ENCODE measurements at regions not wholly inside any gene's neighbourhood (a gene's known extent, or its start where the extent isn't known, plus 50 kb on each side); places are given as distances from the start of the nearest gene placed in this dataset.

DNA sequence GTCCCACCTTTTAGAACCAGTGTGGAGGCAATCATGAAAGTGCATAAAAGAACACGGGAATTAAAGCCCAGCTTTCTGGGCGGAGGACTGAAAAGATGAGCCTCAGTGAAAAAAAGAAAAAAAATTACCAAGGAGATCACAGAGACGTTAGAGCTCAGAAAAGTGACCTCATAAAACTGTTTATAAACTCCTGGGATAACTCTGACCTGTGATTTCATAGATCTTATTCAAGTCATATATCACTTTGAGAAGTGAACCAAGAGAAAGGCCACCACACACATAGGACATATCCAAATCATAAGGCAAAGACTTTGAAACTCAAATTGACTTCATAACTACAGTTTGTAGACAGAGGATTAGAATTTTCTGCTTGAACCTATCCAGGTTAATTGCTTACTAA lies 90.1 kb downstream of the KCNJ2 start:
- Histone ChIP-seq H3K27me3 (ENCODE audit: insufficient read depth, low read length, poor library complexity, severe bottlenecking) (no peaks in the 10 kb centered on the region), H2AFZ (ENCODE audit: low read length) (no peak overlapping the region), H3K4me1 (ENCODE audit: insufficient read depth, low read length, poor library complexity, severe bottlenecking) (no peaks in the 10 kb centered on the region), H3K36me3 (ENCODE audit: insufficient read depth, low read length) (no peaks in the 10 kb centered on the region), H3K9me3 (ENCODE audit: insufficient read depth, low read depth, low read length) (no peaks in the 10 kb centered on the region), H3K4me3 (ENCODE audit: low read length, poor library complexity, severe bottlenecking) (no peak overlapping the region), H4K20me1 (ENCODE audit: insufficient read depth, low read length, poor library complexity, severe bottlenecking) (no peaks in the 10 kb centered on the region), H3K9me2 (replicated peaks; ENCODE audit: low read depth, low read length) (no peaks in the 10 kb centered on the region), H3F3A (ENCODE audit: low read depth) (no peaks in the 10 kb centered on the region), H3K79me2 (ENCODE audit: insufficient read depth, low read length) (no peaks in the 10 kb centered on the region), H3K9ac (ENCODE audit: low read depth, low read length, poor library complexity, severe bottlenecking) (no peak overlapping the region), H3K4me2 (ENCODE audit: low read depth, low read length, poor library complexity, severe bottlenecking) (no peak overlapping the region)
- TF ChIP-seq CTCF (conservative IDR thresholded peaks at IDR 0.05; ENCODE audit: low read length) (no peak), EZH2phosphoT487 (IDR thresholded peaks at IDR 0.05; ENCODE audit: borderline replicate concordance) (no peak)

DNA sequence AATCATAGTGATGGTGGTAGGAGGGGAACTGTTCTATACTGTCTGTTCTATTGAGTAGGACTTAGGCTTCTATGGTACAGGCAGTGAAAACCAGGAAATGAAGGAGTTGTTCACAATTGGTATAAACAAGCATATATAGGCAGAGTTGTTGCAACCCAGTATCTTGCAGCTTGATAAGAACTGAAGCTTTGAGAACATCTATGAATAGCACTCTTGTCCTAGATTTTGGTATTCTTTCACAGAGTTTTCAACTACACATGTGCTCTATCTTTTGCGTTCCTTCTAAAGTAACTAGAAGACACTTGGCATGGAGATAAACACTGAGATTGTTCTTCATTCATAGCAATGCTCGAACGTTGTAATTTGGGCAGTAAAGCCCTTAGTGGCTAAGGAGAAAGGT lies 91.8 kb downstream of the KCNJ2 start:
- Histone ChIP-seq H3K79me2 (ENCODE audit: insufficient read depth, low read length) (no peaks in the 10 kb centered on the region), H2AFZ (ENCODE audit: low read length) (no peak overlapping the region)

GRCh38 chr17:70265471-70265870 lies 96.1 kb downstream of the KCNJ2 start:
- Histone ChIP-seq H3K4me2 (ENCODE audit: low read depth, low read length, poor library complexity, severe bottlenecking) (no peak overlapping the region), H4K20me1 (ENCODE audit: insufficient read depth, low read length, poor library complexity, severe bottlenecking) (no peaks in the 10 kb centered on the region), H3K9me3 (ENCODE audit: insufficient read depth, low read depth, low read length) (no peaks in the 10 kb centered on the region), H3K9ac (ENCODE audit: low read depth, low read length, poor library complexity, severe bottlenecking) (no peak overlapping the region), H2AFZ (ENCODE audit: low read length) (no peak overlapping the region), H3F3A (ENCODE audit: low read depth) (no peaks in the 10 kb centered on the region), H3K79me2 (ENCODE audit: insufficient read depth, low read length) (no peaks in the 10 kb centered on the region), H3K4me3 (ENCODE audit: low read length, poor library complexity, severe bottlenecking) (no peak overlapping the region), H3K9me2 (replicated peaks; ENCODE audit: low read depth, low read length) (no peaks in the 10 kb centered on the region), H3K36me3 (ENCODE audit: insufficient read depth, low read length) (no peaks in the 10 kb centered on the region), H3K27me3 (ENCODE audit: insufficient read depth, low read length, poor library complexity, severe bottlenecking) (no peaks in the 10 kb centered on the region), H3K4me1 (ENCODE audit: insufficient read depth, low read length, poor library complexity, severe bottlenecking) (no peaks in the 10 kb centered on the region)
- TF ChIP-seq EZH2phosphoT487 (IDR thresholded peaks at IDR 0.05; ENCODE audit: borderline replicate concordance) (no peak), CTCF (conservative IDR thresholded peaks at IDR 0.05; ENCODE audit: low read length) (no peak)

More for the DNA sequence above, 91.8 kb downstream of the KCNJ2 start:
- H3K4me3 ChIP-seq (ENCODE audit: low read length, poor library complexity, severe bottlenecking), result no peak overlapping the region
- no peaks in the 10 kb centered on the region for H3K9me2 ChIP-seq (replicated peaks; ENCODE audit: low read depth, low read length)
- TF ChIP-seq EZH2phosphoT487 (IDR thresholded peaks at IDR 0.05; ENCODE audit: borderline replicate concordance), result no peak
- TF ChIP-seq CTCF (conservative IDR thresholded peaks at IDR 0.05; ENCODE audit: low read length), result no peak
- no peak overlapping the region for H3K9ac ChIP-seq (ENCODE audit: low read depth, low read length, poor library complexity, severe bottlenecking)
- H3K9me3 ChIP-seq (ENCODE audit: insufficient read depth, low read depth, low read length), result no peaks in the 10 kb centered on the region
- no peaks in the 10 kb centered on the region for H3K27me3 ChIP-seq (ENCODE audit: insufficient read depth, low read length, poor library complexity, severe bottlenecking)
- no peak overlapping the region for H3K4me2 ChIP-seq (ENCODE audit: low read depth, low read length, poor library complexity, severe bottlenecking)
- H3F3A ChIP-seq (ENCODE audit: low read depth), result no peaks in the 10 kb centered on the region
- no peaks in the 10 kb centered on the region for H4K20me1 ChIP-seq (ENCODE audit: insufficient read depth, low read length, poor library complexity, severe bottlenecking)
- no peaks in the 10 kb centered on the region for H3K4me1 ChIP-seq (ENCODE audit: insufficient read depth, low read length, poor library complexity, severe bottlenecking)
- H3K36me3 ChIP-seq (ENCODE audit: insufficient read depth, low read length), result no peaks in the 10 kb centered on the region

All from Loucy (cell line).